Ectodermal cell (in vitro differentiated cells): ENCODE measurements at regions not wholly inside any gene's neighbourhood (a gene's known extent, or its start where the extent isn't known, plus 50 kb on each side); places are given as distances from the start of the nearest gene placed in this dataset.

ENCODE experiments used
- H3K27ac ChIP-seq: 2 replicates; pipeline ENCODE4 v1.7.0; 2013; ENCODE audit warnings: mild to moderate bottlenecking, low read depth, low read length; ENCODE audit not compliant: insufficient read depth, poor library complexity, severe bottlenecking
- H3K27me3 ChIP-seq: 2 replicates; pipeline ENCODE4 v1.7.0; 2013; ENCODE audit warnings: mild to moderate bottlenecking, low read length; ENCODE audit not compliant: insufficient read depth, control insufficient read depth, poor library complexity, severe bottlenecking
- H3K36me3 ChIP-seq: one replicate; pipeline ENCODE4 v1.7.0; 2013; ENCODE audit warnings: low read length; ENCODE audit not compliant: control insufficient read depth, insufficient read depth
- H3K4me1 ChIP-seq: one replicate; pipeline ENCODE4 v1.7.0; 2013; ENCODE audit warnings: low read length; ENCODE audit not compliant: control insufficient read depth, insufficient read depth
- H3K4me3 ChIP-seq: 2 replicates; pipeline ENCODE4 v1.7.0; 2013; ENCODE audit warnings: low read depth, low read length, control low read depth; ENCODE audit not compliant: insufficient read depth
- H3K9me3 ChIP-seq: 2 replicates; pipeline ENCODE4 v1.7.0; 2013; ENCODE audit warnings: mild to moderate bottlenecking, low read length, moderate library complexity; ENCODE audit not compliant: control insufficient read depth
- WGBS, 2 experiments: methylation state at CpG; one replicate each; pipeline ENCODE4 v1.1.7; 2013; ENCODE audit warnings: missing lambda C conversion rate in 2 of 2; 5-methylcytosine and 5-hydroxymethylcytosine counted together

DNA sequence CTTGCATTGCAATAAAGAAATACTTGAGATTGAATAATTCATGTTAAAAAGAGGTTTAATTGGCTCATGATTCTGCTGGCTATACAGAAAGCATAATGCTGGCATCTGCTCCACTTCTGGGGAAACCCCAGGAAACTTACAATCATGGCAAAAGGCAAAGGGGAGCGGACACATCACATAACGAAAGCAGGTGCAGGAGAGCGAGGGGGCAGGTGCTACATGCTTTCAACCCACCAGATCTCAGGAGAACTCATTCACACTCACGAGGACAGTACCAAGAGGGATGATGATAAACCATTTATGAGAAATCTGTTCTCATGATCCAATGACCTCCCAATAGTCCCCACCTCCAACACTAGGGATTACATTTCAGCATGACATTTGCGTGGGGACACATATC lies 172.6 kb downstream of the RASSF9 start:
- no peaks in the 10 kb centered on the region for H3K27me3 ChIP-seq
- no peaks in the 10 kb centered on the region for H3K4me1 ChIP-seq
- no peaks in the 10 kb centered on the region for H3K36me3 ChIP-seq
- WGBS, 2 experiments = 87 to 90% methylated on average over 5 of the region's 5 CpGs
- H3K4me3 ChIP-seq = no peak overlapping the region
- no peak overlapping the region for H3K27ac ChIP-seq
- no peaks in the 10 kb centered on the region for H3K9me3 ChIP-seq

DNA sequence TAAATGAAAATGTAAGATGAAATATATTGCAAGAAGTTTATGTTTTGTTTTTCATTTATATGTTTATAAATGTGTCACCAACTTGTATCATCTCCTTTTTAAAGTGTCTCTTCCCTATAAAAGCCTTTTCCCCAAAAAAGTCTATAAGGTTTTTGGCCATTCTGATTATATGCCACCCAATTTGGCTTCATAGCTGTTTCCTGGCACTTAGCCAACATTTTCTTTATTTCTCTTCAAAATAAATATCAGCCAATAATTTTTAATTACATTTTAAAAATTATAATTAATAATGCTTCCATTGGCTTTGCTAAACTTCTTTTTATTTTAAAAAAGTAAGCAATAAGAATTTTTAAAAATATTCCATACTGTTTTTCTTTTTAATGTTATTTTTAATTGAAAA lies 171.8 kb downstream of the RASSF9 start:
- H3K27ac ChIP-seq = no peak overlapping the region
- H3K4me3 ChIP-seq = no peak overlapping the region
- H3K9me3 ChIP-seq = no peaks in the 10 kb centered on the region
- no peaks in the 10 kb centered on the region for H3K27me3 ChIP-seq
- H3K36me3 ChIP-seq = no peaks in the 10 kb centered on the region
- no peaks in the 10 kb centered on the region for H3K4me1 ChIP-seq

DNA sequence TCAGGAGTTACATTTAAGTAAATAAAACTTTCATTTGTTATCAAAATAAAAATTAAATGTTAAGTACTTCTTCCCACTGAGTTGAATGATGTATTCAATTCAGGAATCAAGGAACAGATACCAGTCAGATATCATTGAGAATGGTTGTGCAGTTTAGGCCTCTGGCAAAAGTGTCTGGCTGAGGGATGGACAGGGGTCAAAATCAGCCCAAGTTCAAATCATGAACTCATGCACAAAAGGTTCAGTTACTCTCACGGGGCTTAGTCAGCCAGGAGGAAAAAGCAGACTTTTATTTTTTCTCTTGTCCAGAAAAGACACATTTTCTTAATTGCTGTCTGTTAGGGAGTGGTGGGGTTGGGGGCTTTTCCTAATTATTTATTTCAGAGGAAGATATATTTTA lies 166.3 kb downstream of the RASSF9 start:
- 91 to 100% methylated on average over 1 of the region's 1 CpG for WGBS, 2 experiments
- no peaks in the 10 kb centered on the region for H3K4me1 ChIP-seq

DNA sequence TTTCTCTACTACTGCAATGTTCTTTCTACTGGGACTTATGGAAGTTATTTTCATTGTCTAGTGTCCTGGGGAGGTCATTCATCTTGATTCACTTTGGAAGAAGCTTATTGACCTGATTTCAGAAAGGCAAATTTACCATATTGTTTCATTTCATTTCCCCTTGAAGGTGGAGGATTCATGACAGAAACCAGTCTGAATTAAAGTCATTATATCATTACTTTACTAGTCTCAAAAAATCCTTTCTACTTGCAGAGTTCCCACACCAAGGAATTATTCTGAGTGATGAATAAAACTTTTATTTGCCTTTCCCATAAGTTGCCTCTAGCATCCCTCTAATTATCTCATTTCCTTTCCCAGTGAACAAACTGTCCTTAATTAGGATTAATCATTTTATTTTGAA lies 163.8 kb downstream of the RASSF9 start:
- Histone ChIP-seq H3K4me1 (no peaks in the 10 kb centered on the region), H3K36me3 (no peaks in the 10 kb centered on the region), H3K27ac (no peak overlapping the region), H3K4me3 (no peak overlapping the region), H3K9me3 (no peaks in the 10 kb centered on the region), H3K27me3 (no peaks in the 10 kb centered on the region)

More for the DNA sequence above, 166.3 kb downstream of the RASSF9 start:
- Histone ChIP-seq H3K4me3 (no peak overlapping the region), H3K27ac (no peak overlapping the region), H3K9me3 (no peaks in the 10 kb centered on the region), H3K27me3 (no peaks in the 10 kb centered on the region), H3K36me3 (no peaks in the 10 kb centered on the region)

DNA sequence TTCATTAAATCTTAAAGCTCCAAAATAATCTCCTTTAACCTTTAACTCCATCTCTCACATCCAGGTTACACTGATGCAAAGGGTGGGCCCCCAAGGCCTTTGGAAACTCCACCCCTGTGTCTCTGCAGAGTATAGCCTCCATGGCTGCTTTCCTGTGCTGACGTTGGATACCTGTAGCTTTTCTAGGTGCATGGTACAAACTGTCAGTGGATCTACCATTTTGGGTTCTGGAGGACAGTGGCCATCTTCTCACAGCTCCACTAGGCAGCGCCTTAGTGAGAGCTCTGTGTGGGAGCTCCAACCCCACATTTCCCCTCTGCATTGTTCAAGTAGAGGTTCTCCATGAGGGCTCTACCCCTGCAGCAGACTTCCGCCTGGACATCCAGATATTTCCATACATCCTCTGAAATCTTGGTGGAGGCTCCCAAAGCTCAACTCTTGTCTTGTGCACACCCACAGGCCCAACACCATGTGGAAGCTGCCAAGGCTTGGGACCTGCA lies 162.2 kb downstream of the RASSF9 start:
- H3K4me1 ChIP-seq = no peaks in the 10 kb centered on the region
- no peak overlapping the region for H3K4me3 ChIP-seq
- no peaks in the 10 kb centered on the region for H3K36me3 ChIP-seq
- H3K27me3 ChIP-seq = no peaks in the 10 kb centered on the region
- H3K9me3 ChIP-seq = no peaks in the 10 kb centered on the region
- 90 to 91% methylated on average over 3 of the region's 3 CpGs for WGBS, 2 experiments
- H3K27ac ChIP-seq = no peak overlapping the region

DNA sequence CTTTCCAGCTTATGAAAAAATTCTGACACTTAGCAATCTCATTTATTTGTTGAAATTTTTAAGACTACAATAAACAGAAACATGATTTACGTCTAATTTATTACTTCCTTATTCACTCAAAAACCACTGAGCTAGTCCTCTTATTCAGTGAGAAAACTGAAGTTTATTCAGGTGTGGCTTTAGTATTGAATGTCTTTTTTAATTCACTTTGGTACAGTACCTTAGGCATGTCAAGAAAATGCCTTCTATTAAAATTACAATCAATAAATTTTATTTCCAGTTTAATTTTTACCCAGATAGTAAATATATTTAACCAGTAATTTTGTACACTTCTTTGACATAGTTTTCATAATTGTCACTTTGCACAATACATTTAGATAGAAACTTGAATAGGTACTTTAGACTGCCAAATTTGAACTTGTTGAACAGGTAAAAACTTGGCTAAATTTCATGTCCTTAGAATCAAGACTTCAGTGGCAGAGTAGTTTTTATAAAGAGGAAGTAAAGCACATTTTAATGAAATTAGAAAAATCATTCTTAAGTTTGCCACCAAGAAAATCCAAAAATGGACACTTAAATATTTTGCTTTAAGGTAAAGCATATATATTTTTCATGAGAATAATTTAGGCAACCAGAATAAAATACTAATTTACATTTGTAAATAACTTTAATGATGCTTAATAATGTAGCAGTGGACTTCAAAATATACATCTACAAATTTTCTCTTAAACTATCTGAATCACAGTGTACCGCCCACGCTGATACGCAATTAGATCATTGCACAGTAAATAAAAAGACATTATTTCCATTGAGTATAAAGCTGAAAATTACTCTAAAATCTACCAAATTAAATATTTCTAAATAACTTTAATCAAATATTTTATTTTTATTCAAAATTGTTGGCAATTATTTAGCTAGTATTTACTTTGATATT lies 159.1 kb downstream of the RASSF9 start:
- H3K27me3 ChIP-seq = no peaks in the 10 kb centered on the region
- 84 to 96% methylated on average over 3 to 4 of the region's 4 CpGs for WGBS, 2 experiments
- H3K9me3 ChIP-seq = no peaks in the 10 kb centered on the region
- H3K27ac ChIP-seq = no peak overlapping the region
- H3K36me3 ChIP-seq = no peaks in the 10 kb centered on the region
- H3K4me1 ChIP-seq = no peaks in the 10 kb centered on the region
- no peak overlapping the region for H3K4me3 ChIP-seq

DNA sequence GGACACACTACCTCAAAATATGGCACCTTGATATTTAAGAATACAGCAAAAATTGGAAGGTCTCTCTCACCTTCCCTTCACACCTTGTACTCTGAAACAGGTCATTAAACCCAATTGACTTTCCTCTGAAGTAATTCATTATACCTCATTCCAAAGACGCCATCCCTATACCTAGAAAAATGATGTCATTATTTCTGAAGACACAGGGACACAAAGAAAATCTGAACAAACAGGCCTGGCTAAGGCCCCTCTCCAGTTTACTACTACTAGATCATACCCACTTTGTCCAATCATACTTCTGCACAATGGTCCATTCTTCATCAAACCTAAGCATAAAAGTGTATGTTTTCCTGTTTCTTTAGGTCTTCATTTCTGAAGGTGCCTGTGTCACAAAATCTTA lies 156.9 kb downstream of the RASSF9 start:
- no peak overlapping the region for H3K27ac ChIP-seq
- WGBS, 2 experiments = 88 to 97% methylated on average over 1 of the region's 1 CpG
- no peak overlapping the region for H3K4me3 ChIP-seq
- no peaks in the 10 kb centered on the region for H3K4me1 ChIP-seq
- no peaks in the 10 kb centered on the region for H3K36me3 ChIP-seq
- H3K27me3 ChIP-seq = no peaks in the 10 kb centered on the region
- no peaks in the 10 kb centered on the region for H3K9me3 ChIP-seq

DNA sequence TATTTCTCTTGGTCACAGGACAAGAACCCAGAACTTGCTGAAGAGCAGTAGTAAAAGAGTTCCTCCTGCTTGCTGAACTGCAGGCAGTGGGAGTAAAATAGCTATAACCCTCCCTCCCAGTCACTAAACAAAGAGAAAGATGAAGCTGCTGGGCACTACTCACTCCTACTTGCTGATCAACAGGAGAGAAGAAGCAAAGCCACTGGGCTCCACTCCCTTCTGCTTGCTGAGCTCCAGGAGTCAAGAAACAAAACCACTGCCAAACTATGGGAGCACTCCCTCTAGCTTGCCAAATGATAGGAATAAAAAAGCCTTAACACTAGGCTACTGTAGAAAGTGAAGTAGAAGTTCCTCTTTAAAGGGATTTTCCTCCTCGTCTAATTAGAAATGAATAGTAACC lies 155.3 kb downstream of the RASSF9 start:
- 87% methylated on average over 1 of the region's 1 CpG; no CpG with 5 or more reads in 1 of the 2 experiments for WGBS, 2 experiments
- Histone ChIP-seq H3K4me3 (no peak overlapping the region), H3K36me3 (no peaks in the 10 kb centered on the region)

DNA sequence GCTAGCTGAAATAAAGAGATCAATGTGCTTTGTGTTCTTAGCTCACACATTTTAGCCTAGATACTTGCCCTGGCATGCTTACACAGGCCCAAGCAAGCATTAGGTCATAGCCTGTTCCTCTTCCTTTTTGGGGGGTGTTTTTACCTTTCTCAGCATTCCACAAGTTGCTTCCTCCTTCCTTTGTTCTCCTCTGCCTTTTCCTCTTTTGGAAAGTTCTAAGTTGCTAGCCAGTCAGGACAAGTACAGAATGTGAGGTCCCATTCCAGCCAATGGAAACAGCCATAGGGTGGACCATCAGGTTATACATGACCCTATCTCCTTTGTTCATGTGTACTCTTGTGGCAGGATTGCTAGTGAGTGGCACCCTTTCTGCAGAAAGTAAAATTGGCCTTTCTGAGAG lies 154.9 kb downstream of the RASSF9 start:
- Histone ChIP-seq H3K4me3 (no peak overlapping the region), H3K9me3 (no peaks in the 10 kb centered on the region), H3K36me3 (no peaks in the 10 kb centered on the region), H3K4me1 (no peaks in the 10 kb centered on the region), H3K27me3 (no peaks in the 10 kb centered on the region), H3K27ac (no peak overlapping the region)

More for the DNA sequence above, 155.3 kb downstream of the RASSF9 start:
- Histone ChIP-seq H3K27ac (no peak overlapping the region), H3K27me3 (no peaks in the 10 kb centered on the region), H3K9me3 (no peaks in the 10 kb centered on the region), H3K4me1 (no peaks in the 10 kb centered on the region)

DNA sequence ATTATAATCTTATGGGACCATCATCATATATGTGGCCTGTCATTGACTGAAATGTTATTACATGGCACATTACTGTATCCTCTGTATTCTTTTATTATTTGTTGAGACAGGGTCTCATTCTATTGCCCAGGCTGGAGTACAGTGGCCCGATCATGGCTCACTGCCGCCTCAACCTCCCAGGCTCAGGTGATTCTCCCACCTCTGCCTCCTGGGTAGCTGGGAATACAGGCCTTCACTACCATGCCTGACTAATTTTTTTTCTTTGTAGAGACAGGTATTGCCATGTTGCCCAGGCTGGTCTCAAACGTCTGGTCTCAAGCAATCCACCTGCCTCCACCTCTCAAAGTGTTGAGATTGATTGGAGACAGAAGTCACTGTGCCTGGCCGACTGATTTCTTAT lies 153.2 kb downstream of the RASSF9 start:
- no peaks in the 10 kb centered on the region for H3K36me3 ChIP-seq
- H3K27me3 ChIP-seq = no peaks in the 10 kb centered on the region
- H3K27ac ChIP-seq = no peak overlapping the region
- H3K9me3 ChIP-seq = no peaks in the 10 kb centered on the region
- 83 to 95% methylated on average over 3 to 4 of the region's 4 CpGs for WGBS, 2 experiments
- H3K4me1 ChIP-seq = no peaks in the 10 kb centered on the region
- H3K4me3 ChIP-seq = no peak overlapping the region
